Neutrophil (primary cell): ENCODE measurements at regions not wholly inside any gene's neighbourhood (a gene's known extent, or its start where the extent isn't known, plus 50 kb on each side); places are given as distances from the start of the nearest gene placed in this dataset.

Experiments used
- H3K27ac ChIP-seq: fragments of 200-600 bp; sonication (generic); 2 replicates; pipeline ENCODE4 v1.5.1; 2016; ENCODE audit warnings: mild to moderate bottlenecking, moderate library complexity
- H3K27me3 ChIP-seq: fragments of 200-600 bp; sonication (generic); 2 replicates; pipeline ENCODE4 v1.6.0; 2016; ENCODE audit warnings: mild to moderate bottlenecking
- H3K36me3 ChIP-seq: fragments of 200-600 bp; sonication (generic); 2 replicates; pipeline ENCODE4 v1.5.1; 2017
- H3K4me1 ChIP-seq, 2 experiments: fragments of 200-600 bp in 1 of 2; sonication (generic) in 1 of 2; 1 replicate in 1 of 2; 2 replicates in 1 of 2; pipeline versions ENCODE4 v1.5.1 to v1.6.1; 2013 to 2016; ENCODE audit warnings: low read depth in 1 of 2, low read length in 1 of 2, mild to moderate bottlenecking in 1 of 2, moderate library complexity in 1 of 2; ENCODE audit not compliant: control insufficient read depth in 1 of 2, insufficient read depth in 1 of 2
- H3K4me3 ChIP-seq, 2 experiments: fragments of 200-600 bp in 1 of 2; sonication (generic) in 1 of 2; 1 replicate in 1 of 2; 2 replicates in 1 of 2; pipeline ENCODE4 v1.5.1; 2013 to 2016; ENCODE audit warnings: low read depth in 1 of 2, low read length in 1 of 2, mild to moderate bottlenecking in 1 of 2, moderate library complexity in 1 of 2
- H3K9me3 ChIP-seq: fragments of 200-600 bp; sonication (generic); 2 replicates; pipeline ENCODE4 v1.5.1; 2016
- TF ChIP-seq, protein P1 (sequence below): fragments of 200-600 bp; sonication (generic); IDR thresholded peaks from 2 replicates; pipeline ENCODE4 v1.5.1; 2016; ENCODE audit warnings: antibody characterized with exemption

GRCh38 chr7:41892356-41893100, 189.6 kb upstream of the INHBA start:
- no peaks in the 10 kb centered on the region for H3K27me3 ChIP-seq
- H3K27ac ChIP-seq, result no peak overlapping the region
- TF ChIP-seq, protein P1, sequence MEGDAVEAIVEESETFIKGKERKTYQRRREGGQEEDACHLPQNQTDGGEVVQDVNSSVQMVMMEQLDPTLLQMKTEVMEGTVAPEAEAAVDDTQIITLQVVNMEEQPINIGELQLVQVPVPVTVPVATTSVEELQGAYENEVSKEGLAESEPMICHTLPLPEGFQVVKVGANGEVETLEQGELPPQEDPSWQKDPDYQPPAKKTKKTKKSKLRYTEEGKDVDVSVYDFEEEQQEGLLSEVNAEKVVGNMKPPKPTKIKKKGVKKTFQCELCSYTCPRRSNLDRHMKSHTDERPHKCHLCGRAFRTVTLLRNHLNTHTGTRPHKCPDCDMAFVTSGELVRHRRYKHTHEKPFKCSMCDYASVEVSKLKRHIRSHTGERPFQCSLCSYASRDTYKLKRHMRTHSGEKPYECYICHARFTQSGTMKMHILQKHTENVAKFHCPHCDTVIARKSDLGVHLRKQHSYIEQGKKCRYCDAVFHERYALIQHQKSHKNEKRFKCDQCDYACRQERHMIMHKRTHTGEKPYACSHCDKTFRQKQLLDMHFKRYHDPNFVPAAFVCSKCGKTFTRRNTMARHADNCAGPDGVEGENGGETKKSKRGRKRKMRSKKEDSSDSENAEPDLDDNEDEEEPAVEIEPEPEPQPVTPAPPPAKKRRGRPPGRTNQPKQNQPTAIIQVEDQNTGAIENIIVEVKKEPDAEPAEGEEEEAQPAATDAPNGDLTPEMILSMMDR, result no peak
- H3K9me3 ChIP-seq, result no peaks in the 10 kb centered on the region
- H3K4me1 ChIP-seq, result peaks cover 7 to 8% of the 10 kb centered on the region in 2 experiments
- H3K36me3 ChIP-seq, result no peaks in the 10 kb centered on the region
- H3K4me3 ChIP-seq, result no peak overlapping the region

DNA sequence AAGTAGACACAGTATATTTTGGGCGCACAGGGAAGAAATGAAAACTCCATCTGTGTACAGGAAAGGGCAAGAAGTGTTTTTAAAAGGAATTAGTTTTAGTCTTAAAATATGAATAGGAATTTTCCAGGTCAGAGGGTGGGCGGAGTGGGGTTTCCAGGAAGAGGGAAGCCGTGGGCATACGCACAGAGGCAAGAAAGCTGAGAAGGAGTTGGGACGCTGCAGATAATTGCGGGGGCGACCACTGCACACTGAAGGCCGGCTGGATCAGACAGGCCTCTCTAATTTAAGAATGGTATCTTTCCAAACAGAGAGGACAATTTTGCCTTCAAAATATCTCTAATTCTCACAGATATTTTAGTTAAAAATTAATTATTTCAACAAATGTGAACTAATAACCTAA, 189.1 kb upstream of the INHBA start:
- no peaks in the 10 kb centered on the region for H3K27me3 ChIP-seq
- no peaks in the 10 kb centered on the region for H3K36me3 ChIP-seq
- TF ChIP-seq, protein P1, result no peak
- H3K9me3 ChIP-seq, result no peaks in the 10 kb centered on the region
- no peak overlapping the region for H3K4me3 ChIP-seq
- H3K4me1 ChIP-seq, result peaks cover 8 to 10% of the 10 kb centered on the region in 2 experiments
- no peak overlapping the region for H3K27ac ChIP-seq

DNA sequence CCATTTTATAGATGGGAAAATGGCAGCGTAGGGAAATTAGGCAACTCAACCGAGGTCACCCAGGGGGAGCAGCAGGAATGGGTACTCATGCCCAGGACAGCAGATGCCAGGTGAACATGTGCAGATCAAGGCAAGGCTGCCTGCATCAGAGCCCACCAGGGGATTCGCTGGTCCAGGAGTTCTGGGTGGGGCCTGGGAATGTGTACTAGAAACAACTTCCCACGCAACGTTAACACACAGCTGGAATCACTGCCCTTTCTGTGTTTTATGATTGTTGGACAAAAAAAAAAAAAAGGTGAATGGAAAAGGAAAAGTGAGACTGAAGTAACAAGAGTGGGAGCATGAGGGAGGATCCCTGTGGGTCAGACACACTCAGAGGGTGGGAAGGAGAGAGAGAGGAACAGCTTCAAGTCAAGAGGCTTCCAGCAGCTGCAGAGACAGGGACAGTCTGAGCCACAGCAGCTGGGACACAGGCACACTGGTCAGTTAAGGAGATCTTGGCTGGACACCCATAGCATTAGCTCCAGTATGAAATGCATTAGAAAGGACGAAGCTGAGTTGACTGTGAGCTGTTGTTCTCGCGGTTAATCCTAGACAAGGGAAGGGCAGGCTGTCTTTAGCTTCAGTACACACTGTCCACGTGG, 187.9 kb upstream of the INHBA start:
- Histone ChIP-seq H3K36me3 (no peaks in the 10 kb centered on the region), H3K4me1 (peaks cover 11 to 13% of the 10 kb centered on the region in 2 experiments), H3K4me3 (no peak overlapping the region), H3K9me3 (no peaks in the 10 kb centered on the region), H3K27ac (no peak overlapping the region), H3K27me3 (no peaks in the 10 kb centered on the region)
- TF ChIP-seq, protein P1, result no peak

DNA sequence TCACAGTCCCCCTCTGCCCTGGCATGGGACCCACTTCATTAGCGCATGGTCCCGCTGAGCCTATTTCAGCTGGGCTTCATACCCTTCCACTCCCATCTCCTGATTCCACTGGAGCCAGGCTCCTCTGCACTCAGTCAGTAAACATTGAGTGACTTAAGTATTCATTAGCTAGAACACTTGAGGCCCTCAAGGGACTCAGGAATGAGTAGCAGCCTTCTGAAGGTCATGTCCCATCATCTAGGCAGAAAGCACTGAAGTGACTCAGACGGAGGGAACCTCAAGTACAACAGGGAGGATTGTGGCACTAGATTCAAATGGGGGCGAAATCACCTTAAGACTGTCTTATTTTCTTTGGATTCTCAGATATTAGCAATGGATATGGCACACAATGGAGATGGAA, 186.6 kb upstream of the INHBA start:
- peaks cover 11 to 13% of the 10 kb centered on the region in 2 experiments for H3K4me1 ChIP-seq
- H3K4me3 ChIP-seq, result no peak overlapping the region
- no peaks in the 10 kb centered on the region for H3K36me3 ChIP-seq
- H3K9me3 ChIP-seq, result no peaks in the 10 kb centered on the region
- H3K27ac ChIP-seq, result no peak overlapping the region
- H3K27me3 ChIP-seq, result no peaks in the 10 kb centered on the region
- TF ChIP-seq, protein P1, result no peak

DNA sequence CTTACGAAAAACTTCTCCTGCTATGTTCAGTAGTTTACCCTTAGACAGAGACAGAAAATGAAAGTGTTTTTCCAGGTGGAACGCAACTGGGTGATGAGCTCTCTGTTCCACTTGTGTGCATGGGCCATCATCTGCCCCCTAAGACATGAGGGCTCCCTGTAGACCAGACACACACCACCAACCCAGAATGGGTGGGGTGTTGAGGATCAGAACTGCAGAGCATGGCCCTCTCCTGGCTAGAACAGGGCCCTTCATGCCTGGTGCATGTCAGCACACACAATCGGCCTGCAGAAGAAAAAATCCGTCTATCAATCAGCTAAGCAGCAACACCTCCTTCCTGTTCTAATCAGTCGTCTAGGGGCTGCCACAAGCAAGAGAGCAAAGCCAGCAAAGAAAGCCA, 186.2 kb upstream of the INHBA start:
- Histone ChIP-seq H3K9me3 (no peaks in the 10 kb centered on the region), H3K27me3 (no peaks in the 10 kb centered on the region), H3K27ac (no peak overlapping the region), H3K4me1 (peaks cover 11 to 13% of the 10 kb centered on the region in 2 experiments), H3K4me3 (no peak overlapping the region), H3K36me3 (no peaks in the 10 kb centered on the region)
- TF ChIP-seq, protein P1, result no peak
